GM23338 (cell line): ENCODE measurements at regions not wholly inside any gene's neighbourhood (a gene's known extent, or its start where the extent isn't known, plus 50 kb on each side); places are given as distances from the start of the nearest gene placed in this dataset.

Experiments
- ATAC-seq: fragments of 200-7000 bp; cut with Tn5 transposase; 3 replicates; pipeline ENCODE4 v1.9.1; 2020
- DNase-seq: peaks from one replicate; pipeline ENCODE4 v3.0.0-alpha.2; 2015; ENCODE audit warnings: low spot score
- H2AFZ ChIP-seq: fragments of 200-600 bp; sonication (generic); 2 replicates; pipeline ENCODE4 v1.8.0; 2016; ENCODE audit warnings: antibody characterized with exemption, mild to moderate bottlenecking, moderate library complexity
- H3F3A ChIP-seq: fragments of 200-600 bp; sonication (generic); replicated peaks from 2 replicates; pipeline ENCODE4 v1.8.0; 2017; ENCODE audit warnings: antibody characterized with exemption, mixed run types, low read depth
- H3K27ac ChIP-seq: fragments of 200-600 bp; sonication (generic); 2 replicates; pipeline ENCODE4 v1.6.1; 2016; ENCODE audit warnings: low read depth
- H3K27me3 ChIP-seq: fragments of 200-600 bp; sonication (generic); 2 replicates; pipeline ENCODE4 v1.8.0; 2016; ENCODE audit warnings: mild to moderate bottlenecking, mixed run types, moderate library complexity; ENCODE audit not compliant: insufficient read depth
- H3K36me3 ChIP-seq: fragments of 200-600 bp; sonication (generic); 2 replicates; pipeline ENCODE4 v1.8.0; 2016; ENCODE audit warnings: mild to moderate bottlenecking; ENCODE audit not compliant: insufficient read depth
- H3K4me1 ChIP-seq: fragments of 200-600 bp; sonication (generic); 2 replicates; pipeline ENCODE4 v1.8.0; 2016; ENCODE audit warnings: mild to moderate bottlenecking, moderate library complexity; ENCODE audit not compliant: insufficient read depth
- H3K4me2 ChIP-seq: fragments of 200-600 bp; sonication (generic); 2 replicates; pipeline ENCODE4 v1.7.1; 2017; ENCODE audit warnings: mixed run types
- H3K4me3 ChIP-seq: fragments of 200-600 bp; sonication (generic); 2 replicates; pipeline ENCODE4 v1.6.1; 2016; ENCODE audit warnings: mixed run types
- H3K79me2 ChIP-seq: fragments of 200-600 bp; sonication (generic); replicated peaks from 2 replicates; pipeline ENCODE4 v1.8.0; 2017; ENCODE audit warnings: mild to moderate bottlenecking; ENCODE audit not compliant: insufficient read depth
- H3K9me2 ChIP-seq: fragments of 200-600 bp; sonication (generic); 2 replicates; pipeline ENCODE4 v1.8.0; 2017; ENCODE audit not compliant: insufficient read depth
- H4K20me1 ChIP-seq: fragments of 200-600 bp; sonication (generic); replicated peaks from 2 replicates; pipeline ENCODE4 v1.8.0; 2017; ENCODE audit warnings: mild to moderate bottlenecking; ENCODE audit not compliant: insufficient read depth
- H3K27ac Mint-ChIP-seq: 2 replicates; pipeline ENCODE4 v1.8.0; 2020; ENCODE audit warnings: inconsistent platforms, mild to moderate bottlenecking, moderate library complexity, mixed read lengths
- H3K27me3 Mint-ChIP-seq: 3 replicates; pipeline ENCODE4 v1.8.0; 2022; ENCODE audit warnings: low read depth, mild to moderate bottlenecking, moderate library complexity, mixed read lengths, inconsistent platforms; ENCODE audit not compliant: insufficient read depth, poor library complexity
- H3K36me3 Mint-ChIP-seq: 3 replicates; pipeline ENCODE4 v1.8.0; 2021; ENCODE audit warnings: low read depth, mild to moderate bottlenecking, inconsistent platforms, moderate library complexity, mixed read lengths
- H3K4me1 Mint-ChIP-seq: 3 replicates; pipeline ENCODE4 v1.8.0; 2020; ENCODE audit warnings: mild to moderate bottlenecking, inconsistent platforms, mixed read lengths
- H3K4me3 Mint-ChIP-seq: 3 replicates; pipeline ENCODE4 v1.8.0; 2021; ENCODE audit warnings: moderate library complexity, mild to moderate bottlenecking, inconsistent platforms, mixed read lengths
- H3K9me3 Mint-ChIP-seq: 3 replicates; pipeline ENCODE4 v1.8.0; 2020; ENCODE audit warnings: moderate library complexity, mild to moderate bottlenecking, inconsistent platforms, mixed read lengths
- CREB1 ChIP-seq: fragments of 250-450 bp; sonication (Bioruptor Pico); IDR thresholded peaks from 2 replicates; pipeline ENCODE4 v1.5.0; 2020; ENCODE audit warnings: low read depth, mild to moderate bottlenecking, moderate library complexity
- EZH2 ChIP-seq: fragments of 200-600 bp; sonication (generic); IDR thresholded peaks from one replicate; pipeline ENCODE4 v1.8.0; 2017; ENCODE audit warnings: antibody characterized with exemption, mild to moderate bottlenecking, low read depth; ENCODE audit not compliant: unreplicated experiment
- EZH2phosphoT487 ChIP-seq: fragments of 200-600 bp; sonication (generic); IDR thresholded peaks from one replicate; pipeline ENCODE4 v1.8.1; 2018; ENCODE audit warnings: antibody characterized with exemption; ENCODE audit not compliant: unreplicated experiment
- JUNB ChIP-seq: IDR thresholded peaks from one replicate; pipeline ENCODE4 v1.6.1; 2016; ENCODE audit warnings: antibody characterized with exemption; ENCODE audit not compliant: unreplicated experiment
- NANOG ChIP-seq: IDR thresholded peaks from 2 replicates; pipeline ENCODE4 v1.6.1; 2016; ENCODE audit warnings: antibody characterized with exemption, borderline replicate concordance
- STAT1 ChIP-seq: IDR thresholded peaks from one replicate; pipeline ENCODE4 v1.6.1; 2016; ENCODE audit warnings: antibody characterized with exemption; ENCODE audit not compliant: unreplicated experiment
- ZNF114 ChIP-seq: fragments of 250-450 bp; sonication (Bioruptor Pico); IDR thresholded peaks from 2 replicates; pipeline ENCODE4 v1.5.0; 2020; ENCODE audit warnings: mild to moderate bottlenecking, moderate library complexity
- ZNF331 ChIP-seq: fragments of 250-450 bp; sonication (Bioruptor Pico); IDR thresholded peaks from 2 replicates; pipeline ENCODE4 v1.5.0; 2020; ENCODE audit warnings: low read depth, mild to moderate bottlenecking, moderate library complexity
- TF ChIP-seq, protein P1 (sequence below): fragments of 250-450 bp; sonication (Bioruptor Pico); IDR thresholded peaks from 2 replicates; pipeline ENCODE4 v1.5.0; 2020; ENCODE audit warnings: mild to moderate bottlenecking, moderate library complexity

DNA sequence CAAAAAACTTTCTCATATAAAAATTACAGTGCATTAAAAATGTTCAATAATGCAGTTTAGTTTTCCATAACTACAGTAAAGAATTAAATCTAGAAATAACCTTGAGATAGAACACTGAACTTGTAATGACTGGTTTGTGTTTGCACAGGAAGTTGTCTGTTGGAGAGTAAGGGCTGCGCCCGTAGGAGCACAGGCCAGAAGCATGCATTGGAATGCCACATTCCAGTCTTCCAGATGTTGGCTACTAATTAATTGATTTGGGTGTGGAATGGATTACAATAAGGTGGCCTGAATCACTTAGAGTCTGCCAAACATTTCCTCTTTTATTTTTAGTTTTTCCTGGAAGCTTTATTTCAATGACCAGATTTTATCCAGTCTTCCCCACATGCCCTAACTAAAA lies 582.6 kb upstream of the MMS22L start:
- peak; percentile 58 for ATAC-seq

DNA sequence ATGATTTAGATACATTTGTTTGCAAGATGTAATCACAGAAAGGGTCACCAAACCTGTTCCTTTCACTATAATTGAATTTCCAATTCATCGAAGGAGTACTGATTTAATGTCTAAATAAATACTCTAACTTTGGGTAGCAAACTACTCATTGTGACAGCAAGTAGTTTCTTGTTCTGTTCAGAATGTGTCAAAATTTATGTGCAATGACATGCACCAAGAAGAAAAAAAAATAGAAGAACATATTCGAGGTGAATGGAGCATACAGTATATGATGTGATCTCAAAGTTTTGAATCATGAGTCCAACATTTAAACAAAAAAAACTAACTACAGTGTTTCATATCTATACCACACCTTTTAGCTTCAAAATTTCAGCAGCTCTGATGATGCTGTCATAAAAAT lies 583.6 kb upstream of the MMS22L start:
- peaks cover 28% of the 10 kb centered on the region for H3K4me1 ChIP-seq
- H2AFZ ChIP-seq = no peak overlapping the region
- ATAC-seq = no peak
- peaks cover 4% of the 10 kb centered on the region; the same call in 2 of the 3 replicates for H3K36me3 Mint-ChIP-seq
- no peaks in the 10 kb centered on the region for H4K20me1 ChIP-seq
- no peak overlapping the region for H3K27ac Mint-ChIP-seq
- no peaks in the 10 kb centered on the region for H3F3A ChIP-seq
- H3K27ac ChIP-seq = peak overlapping the region; percentile 24; the same call in 1 of the 2 replicates
- H3K9me3 Mint-ChIP-seq = peaks cover 4% of the 10 kb centered on the region; the same call in 1 of the 3 replicates
- TF ChIP-seq CREB1 (CRISPR knock-in tag) (no peak), ZNF331 (CRISPR knock-in tag) (no peak), ZNF114 (CRISPR knock-in tag) (no peak), STAT1 (no peak), EZH2 (no peak)
- no peak for DNase-seq
- H3K4me1 Mint-ChIP-seq = peaks cover 18% of the 10 kb centered on the region
- H3K27me3 Mint-ChIP-seq = no peaks in the 10 kb centered on the region
- H3K27me3 ChIP-seq = no peaks in the 10 kb centered on the region
- no peaks in the 10 kb centered on the region for H3K9me2 ChIP-seq
- H3K79me2 ChIP-seq = no peaks in the 10 kb centered on the region
- H3K36me3 ChIP-seq = no peaks in the 10 kb centered on the region
- no peak overlapping the region for H3K4me3 ChIP-seq
- H3K4me3 Mint-ChIP-seq = no peak overlapping the region
- H3K4me2 ChIP-seq = no peak overlapping the region

More for the DNA sequence above, 582.6 kb upstream of the MMS22L start:
- no peaks in the 10 kb centered on the region for H3K36me3 ChIP-seq
- H3K4me1 Mint-ChIP-seq = peaks cover 18% of the 10 kb centered on the region
- H3K79me2 ChIP-seq = no peaks in the 10 kb centered on the region
- peaks cover 4% of the 10 kb centered on the region; the same call in 2 of the 3 replicates for H3K36me3 Mint-ChIP-seq
- H2AFZ ChIP-seq = no peak overlapping the region
- H3K27ac Mint-ChIP-seq = peak overlapping the region; percentile 83
- peaks cover 4% of the 10 kb centered on the region; the same call in 1 of the 3 replicates for H3K9me3 Mint-ChIP-seq
- H3K27me3 Mint-ChIP-seq = no peaks in the 10 kb centered on the region
- no peaks in the 10 kb centered on the region for H4K20me1 ChIP-seq
- H3K4me3 ChIP-seq = no peak overlapping the region
- H3F3A ChIP-seq = no peaks in the 10 kb centered on the region
- no peak overlapping the region for H3K4me2 ChIP-seq
- no peaks in the 10 kb centered on the region for H3K27me3 ChIP-seq
- no peak overlapping the region for H3K4me3 Mint-ChIP-seq
- DNase-seq = peak; percentile 71
- TF ChIP-seq CREB1 (CRISPR knock-in tag) (no peak), NANOG (no peak), JUNB (no peak)
- H3K9me2 ChIP-seq = no peaks in the 10 kb centered on the region
- peak overlapping the region; percentile 24; the same call in 1 of the 2 replicates for H3K27ac ChIP-seq
- peaks cover 28% of the 10 kb centered on the region for H3K4me1 ChIP-seq

DNA sequence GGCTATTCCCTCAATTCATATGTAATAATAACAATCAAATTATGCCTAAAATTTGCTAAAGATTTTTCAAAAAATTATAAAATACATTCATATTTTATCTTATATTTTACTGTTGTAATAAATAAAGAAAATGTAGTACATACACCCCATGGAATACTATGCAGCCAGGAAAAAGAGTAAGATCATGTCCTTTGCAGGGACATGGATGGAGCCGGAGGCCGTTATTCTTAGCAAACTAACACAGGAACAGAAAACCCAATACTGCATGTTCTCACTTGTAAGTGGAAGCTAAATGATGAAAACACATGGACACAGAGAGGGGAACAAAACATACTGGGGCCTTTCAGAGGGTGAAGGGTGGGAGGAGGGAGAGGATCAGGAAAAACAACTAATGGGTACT lies 584.2 kb upstream of the MMS22L start:
- H3K36me3 ChIP-seq = no peaks in the 10 kb centered on the region
- no peak overlapping the region for H3K4me2 ChIP-seq
- Mint-ChIP-seq H3K36me3 (peaks cover 4% of the 10 kb centered on the region; the same call in 2 of the 3 replicates), H3K4me1 (peaks cover 18% of the 10 kb centered on the region), H3K4me3 (no peak overlapping the region), H3K27ac (no peak overlapping the region), H3K9me3 (peaks cover 4% of the 10 kb centered on the region; the same call in 1 of the 3 replicates), H3K27me3 (no peaks in the 10 kb centered on the region)
- no peaks in the 10 kb centered on the region for H3K27me3 ChIP-seq
- H3F3A ChIP-seq = no peaks in the 10 kb centered on the region
- H3K27ac ChIP-seq = no peak overlapping the region
- no peak overlapping the region for H3K4me3 ChIP-seq
- no peaks in the 10 kb centered on the region for H3K9me2 ChIP-seq
- H3K4me1 ChIP-seq = peaks cover 28% of the 10 kb centered on the region
- ATAC-seq = no peak
- H2AFZ ChIP-seq = no peak overlapping the region
- H3K79me2 ChIP-seq = no peaks in the 10 kb centered on the region
- DNase-seq = no peak
- H4K20me1 ChIP-seq = no peaks in the 10 kb centered on the region
- TF ChIP-seq EZH2phosphoT487 = no peak
- TF ChIP-seq ZNF114 (CRISPR knock-in tag) = no peak
- TF ChIP-seq CREB1 (CRISPR knock-in tag) = no peak
- TF ChIP-seq, protein P1, sequence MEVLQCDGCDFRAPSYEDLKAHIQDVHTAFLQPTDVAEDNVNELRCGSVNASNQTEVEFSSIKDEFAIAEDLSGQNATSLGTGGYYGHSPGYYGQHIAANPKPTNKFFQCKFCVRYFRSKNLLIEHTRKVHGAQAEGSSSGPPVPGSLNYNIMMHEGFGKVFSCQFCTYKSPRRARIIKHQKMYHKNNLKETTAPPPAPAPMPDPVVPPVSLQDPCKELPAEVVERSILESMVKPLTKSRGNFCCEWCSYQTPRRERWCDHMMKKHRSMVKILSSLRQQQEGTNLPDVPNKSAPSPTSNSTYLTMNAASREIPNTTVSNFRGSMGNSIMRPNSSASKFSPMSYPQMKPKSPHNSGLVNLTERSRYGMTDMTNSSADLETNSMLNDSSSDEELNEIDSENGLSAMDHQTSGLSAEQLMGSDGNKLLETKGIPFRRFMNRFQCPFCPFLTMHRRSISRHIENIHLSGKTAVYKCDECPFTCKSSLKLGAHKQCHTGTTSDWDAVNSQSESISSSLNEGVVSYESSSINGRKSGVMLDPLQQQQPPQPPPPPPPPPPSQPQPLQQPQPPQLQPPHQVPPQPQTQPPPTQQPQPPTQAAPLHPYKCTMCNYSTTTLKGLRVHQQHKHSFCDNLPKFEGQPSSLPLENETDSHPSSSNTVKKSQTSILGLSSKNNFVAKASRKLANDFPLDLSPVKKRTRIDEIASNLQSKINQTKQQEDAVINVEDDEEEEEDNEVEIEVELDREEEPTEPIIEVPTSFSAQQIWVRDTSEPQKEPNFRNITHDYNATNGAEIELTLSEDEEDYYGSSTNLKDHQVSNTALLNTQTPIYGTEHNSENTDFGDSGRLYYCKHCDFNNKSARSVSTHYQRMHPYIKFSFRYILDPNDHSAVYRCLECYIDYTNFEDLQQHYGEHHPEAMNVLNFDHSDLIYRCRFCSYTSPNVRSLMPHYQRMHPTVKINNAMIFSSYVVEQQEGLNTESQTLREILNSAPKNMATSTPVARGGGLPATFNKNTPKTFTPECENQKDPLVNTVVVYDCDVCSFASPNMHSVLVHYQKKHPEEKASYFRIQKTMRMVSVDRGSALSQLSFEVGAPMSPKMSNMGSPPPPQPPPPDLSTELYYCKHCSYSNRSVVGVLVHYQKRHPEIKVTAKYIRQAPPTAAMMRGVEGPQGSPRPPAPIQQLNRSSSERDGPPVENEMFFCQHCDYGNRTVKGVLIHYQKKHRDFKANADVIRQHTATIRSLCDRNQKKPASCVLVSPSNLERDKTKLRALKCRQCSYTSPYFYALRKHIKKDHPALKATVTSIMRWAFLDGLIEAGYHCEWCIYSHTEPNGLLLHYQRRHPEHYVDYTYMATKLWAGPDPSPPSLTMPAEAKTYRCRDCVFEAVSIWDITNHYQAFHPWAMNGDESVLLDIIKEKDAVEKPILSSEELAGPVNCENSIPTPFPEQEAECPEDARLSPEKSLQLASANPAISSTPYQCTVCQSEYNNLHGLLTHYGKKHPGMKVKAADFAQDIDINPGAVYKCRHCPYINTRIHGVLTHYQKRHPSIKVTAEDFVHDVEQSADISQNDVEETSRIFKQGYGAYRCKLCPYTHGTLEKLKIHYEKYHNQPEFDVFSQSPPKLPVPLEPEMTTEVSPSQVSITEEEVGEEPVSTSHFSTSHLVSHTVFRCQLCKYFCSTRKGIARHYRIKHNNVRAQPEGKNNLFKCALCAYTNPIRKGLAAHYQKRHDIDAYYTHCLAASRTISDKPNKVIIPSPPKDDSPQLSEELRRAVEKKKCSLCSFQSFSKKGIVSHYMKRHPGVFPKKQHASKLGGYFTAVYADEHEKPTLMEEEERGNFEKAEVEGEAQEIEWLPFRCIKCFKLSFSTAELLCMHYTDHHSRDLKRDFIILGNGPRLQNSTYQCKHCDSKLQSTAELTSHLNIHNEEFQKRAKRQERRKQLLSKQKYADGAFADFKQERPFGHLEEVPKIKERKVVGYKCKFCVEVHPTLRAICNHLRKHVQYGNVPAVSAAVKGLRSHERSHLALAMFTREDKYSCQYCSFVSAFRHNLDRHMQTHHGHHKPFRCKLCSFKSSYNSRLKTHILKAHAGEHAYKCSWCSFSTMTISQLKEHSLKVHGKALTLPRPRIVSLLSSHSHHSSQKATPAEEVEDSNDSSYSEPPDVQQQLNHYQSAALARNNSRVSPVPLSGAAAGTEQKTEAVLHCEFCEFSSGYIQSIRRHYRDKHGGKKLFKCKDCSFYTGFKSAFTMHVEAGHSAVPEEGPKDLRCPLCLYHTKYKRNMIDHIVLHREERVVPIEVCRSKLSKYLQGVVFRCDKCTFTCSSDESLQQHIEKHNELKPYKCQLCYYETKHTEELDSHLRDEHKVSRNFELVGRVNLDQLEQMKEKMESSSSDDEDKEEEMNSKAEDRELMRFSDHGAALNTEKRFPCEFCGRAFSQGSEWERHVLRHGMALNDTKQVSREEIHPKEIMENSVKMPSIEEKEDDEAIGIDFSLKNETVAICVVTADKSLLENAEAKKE (CRISPR knock-in tag) = no peak
- no peak for TF ChIP-seq NANOG
